ENCODE measurements at regions not wholly inside any gene's neighbourhood (a gene's known extent, or its start where the extent isn't known, plus 50 kb on each side); places are given as distances from the start of the nearest gene placed in this dataset.

DNA sequence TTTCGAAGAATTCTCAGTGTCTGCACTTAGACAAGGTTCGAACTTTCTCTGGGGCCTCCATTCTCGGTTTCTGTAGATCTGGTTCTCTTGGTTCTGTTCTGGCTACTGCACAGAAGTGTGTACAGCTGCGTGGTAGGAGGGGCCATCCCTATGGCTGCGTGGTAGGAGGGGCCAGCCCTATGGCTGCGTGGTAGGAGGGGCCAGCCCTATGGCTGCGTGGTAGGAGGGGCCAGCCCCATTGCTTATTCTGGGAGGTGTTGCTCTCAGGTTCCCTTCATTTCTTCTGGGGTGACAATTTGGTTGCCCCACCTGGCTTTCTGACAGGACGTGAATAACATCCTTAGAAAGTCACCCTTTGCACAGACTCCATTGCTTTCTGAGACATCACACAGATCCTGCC lies 65.2 kb upstream of the CHST15 start:
- no CpG with 5 or more reads among the region's 8 CpGs for WGBS (ENCODE audit: extremely low coverage, insufficient read length, low lambda C conversion rate)
- H3K4me1 Mint-ChIP-seq = peaks cover 20 to 22% of the 10 kb centered on the region in 2 experiments
- H4K91ac ChIP-seq (ENCODE audit: insufficient read length, low read depth, low read length) = no peak overlapping the region

More for the DNA sequence above, 65.2 kb upstream of the CHST15 start:
- Histone ChIP-seq H2BK12ac (ENCODE audit: insufficient read length, low read depth, low read length) (no peak overlapping the region), H3K18ac (ENCODE audit: insufficient read length, low read depth, low read length) (no peak overlapping the region), H2BK120ac (ENCODE audit: low read depth, low read length, poor library complexity, severe bottlenecking) (no peak overlapping the region), H3K79me2 (ENCODE audit: insufficient read depth, low read length) (no peaks in the 10 kb centered on the region), H4K8ac (replicated peaks; ENCODE audit: insufficient read length, low read depth, low read length) (no peak overlapping the region), H3K23me2 (ENCODE audit: insufficient read length, low read depth, low read length, poor library complexity, severe bottlenecking) (no peaks in the 10 kb centered on the region), H2AK5ac (ENCODE audit: insufficient read length, low read length) (no peak overlapping the region), H3K9ac (ENCODE audit: extremely low read depth, insufficient read length, low read length) (no peak overlapping the region), H3K27ac (ENCODE audit: insufficient read length, low read depth, low read length) (no peak overlapping the region), H3K79me1 (ENCODE audit: insufficient read depth, low read depth, low read length, poor library complexity, severe bottlenecking) (no peaks in the 10 kb centered on the region), H2BK20ac (ENCODE audit: low read depth, low read length, poor library complexity, severe bottlenecking) (no peak overlapping the region), H4K20me1 (ENCODE audit: control insufficient read depth, insufficient read depth, insufficient read length) (no peaks in the 10 kb centered on the region), H3K14ac (ENCODE audit: insufficient read depth, low read length) (no peak overlapping the region), H2BK5ac (ENCODE audit: insufficient read length, low read length) (no peak overlapping the region), H3K56ac (ENCODE audit: insufficient read length, low read depth, low read length) (no peak overlapping the region), H3K9me3 (ENCODE audit: control insufficient read depth, low read depth, low read length) (no peaks in the 10 kb centered on the region), H3T11ph (ENCODE audit: low read length) (no peak overlapping the region), H2BK15ac (ENCODE audit: low read depth, low read length) (no peak overlapping the region), H3K4me1 (ENCODE audit: insufficient read depth, low read length) (peaks cover 7% of the 10 kb centered on the region; the same call in 1 of the 2 replicates), H3K4me2 (ENCODE audit: insufficient read depth, insufficient read length, low read length) (no peak overlapping the region), H3K23ac (ENCODE audit: insufficient read length, low read depth, low read length) (no peak overlapping the region), H2AFZ (ENCODE audit: low read length) (no peak overlapping the region), H3K4ac (ENCODE audit: low read depth, low read length) (no peak overlapping the region), H4K5ac (ENCODE audit: insufficient read length, low read depth, low read length) (no peak overlapping the region), H3K27me3 (ENCODE audit: insufficient read depth, low read length) (no peaks in the 10 kb centered on the region)
- no peak for DNase-seq
- Mint-ChIP-seq H3K4me3 (no peak overlapping the region), H3K36me3 (ENCODE audit: insufficient read depth in 1 of 3, low read depth in 3 of 3) (peaks cover 5 to 8% (median 7%) of the 10 kb centered on the region in 3 experiments), H3K27me3 (ENCODE audit: low read depth) (peaks cover 20% of the 10 kb centered on the region), H3K9me3 (peaks cover 6 to 17% of the 10 kb centered on the region in 2 experiments), H3K27ac (no peak overlapping the region)
- TF ChIP-seq, protein P1, sequence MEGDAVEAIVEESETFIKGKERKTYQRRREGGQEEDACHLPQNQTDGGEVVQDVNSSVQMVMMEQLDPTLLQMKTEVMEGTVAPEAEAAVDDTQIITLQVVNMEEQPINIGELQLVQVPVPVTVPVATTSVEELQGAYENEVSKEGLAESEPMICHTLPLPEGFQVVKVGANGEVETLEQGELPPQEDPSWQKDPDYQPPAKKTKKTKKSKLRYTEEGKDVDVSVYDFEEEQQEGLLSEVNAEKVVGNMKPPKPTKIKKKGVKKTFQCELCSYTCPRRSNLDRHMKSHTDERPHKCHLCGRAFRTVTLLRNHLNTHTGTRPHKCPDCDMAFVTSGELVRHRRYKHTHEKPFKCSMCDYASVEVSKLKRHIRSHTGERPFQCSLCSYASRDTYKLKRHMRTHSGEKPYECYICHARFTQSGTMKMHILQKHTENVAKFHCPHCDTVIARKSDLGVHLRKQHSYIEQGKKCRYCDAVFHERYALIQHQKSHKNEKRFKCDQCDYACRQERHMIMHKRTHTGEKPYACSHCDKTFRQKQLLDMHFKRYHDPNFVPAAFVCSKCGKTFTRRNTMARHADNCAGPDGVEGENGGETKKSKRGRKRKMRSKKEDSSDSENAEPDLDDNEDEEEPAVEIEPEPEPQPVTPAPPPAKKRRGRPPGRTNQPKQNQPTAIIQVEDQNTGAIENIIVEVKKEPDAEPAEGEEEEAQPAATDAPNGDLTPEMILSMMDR (conservative IDR thresholded peaks at IDR 0.05) = no peak
